Aorta (tissue), 5 donors: ENCODE measurements at regions not wholly inside any gene's neighbourhood (a gene's known extent, or its start where the extent isn't known, plus 50 kb on each side); places are given as distances from the start of the nearest gene placed in this dataset.

Source experiments
- ATAC-seq: fragments of 200-7000 bp; cut with Tn5 transposase; one replicate; pipeline ENCODE4 v1.9.1; 2022; ENCODE audit warnings: moderate library complexity; ENCODE audit not compliant: low FRiP score
- DNase-seq, 2 donors: peaks; one replicate each; pipeline ENCODE4 v3.0.0-alpha.2; 2020
- H3K27ac ChIP-seq, 2 donors: one replicate each; pipeline ENCODE4 v1.5.1; 2013; ENCODE audit warnings: low read length in 2 of 2, mild to moderate bottlenecking in 2 of 2, moderate library complexity in 2 of 2, control low read depth in 1 of 2, inconsistent platforms in 1 of 2, low read depth in 1 of 2
- H3K27me3 ChIP-seq, 2 donors: one replicate each; pipeline ENCODE4 v1.6.1; 2013; ENCODE audit warnings: control low read depth in 1 of 2, low read length in 1 of 2, mild to moderate bottlenecking in 1 of 2, moderate library complexity in 1 of 2; ENCODE audit not compliant: insufficient read depth in 2 of 2, control insufficient read depth in 1 of 2
- H3K36me3 ChIP-seq, 2 donors: one replicate each; pipeline ENCODE4 v1.6.1; 2013; ENCODE audit warnings: control low read depth in 1 of 2, low read length in 1 of 2, mild to moderate bottlenecking in 1 of 2; ENCODE audit not compliant: insufficient read depth in 2 of 2, control insufficient read depth in 1 of 2
- H3K4me1 ChIP-seq, 2 donors: one replicate each; pipeline ENCODE4 v1.6.1; 2013; ENCODE audit warnings: low read length in 2 of 2, control low read depth in 1 of 2, mild to moderate bottlenecking in 1 of 2, moderate library complexity in 1 of 2; ENCODE audit not compliant: insufficient read depth in 2 of 2, control insufficient read depth in 1 of 2
- H3K4me3 ChIP-seq, 2 donors: one replicate each; pipeline ENCODE4 v1.5.1; 2013; ENCODE audit warnings: low read length in 2 of 2, control low read depth in 1 of 2, mild to moderate bottlenecking in 1 of 2
- H3K9me3 ChIP-seq: one replicate; pipeline ENCODE4 v1.6.1; 2013; ENCODE audit warnings: mild to moderate bottlenecking, low read length; ENCODE audit not compliant: control insufficient read depth
- WGBS, 2 donors: extraction: QIAGEN DNeasy Blood & Tissue Kit; methylation state at CpG; one replicate each; pipeline ENCODE4 v1.1.7; 2013; 5-methylcytosine and 5-hydroxymethylcytosine counted together
- intact Hi-C, 2 donors: fragments of 100-400 bp; cut with DNase I; formaldehyde crosslinking; loops; one replicate each; pipeline versions ENCODE4 v1.14.2 to v1.15.0; 2022
- donor health status: healthy with polysubstance abuse.
- donor health status: Bipolar disorder and iron deficiency.
- donor health status: DM: no; HTN: no; CAD: no.
- donor health status: DM: no; HTN: no; CAD: no.
- donor health status: DM: yes; HTN: yes; CAD: no.

DNA sequence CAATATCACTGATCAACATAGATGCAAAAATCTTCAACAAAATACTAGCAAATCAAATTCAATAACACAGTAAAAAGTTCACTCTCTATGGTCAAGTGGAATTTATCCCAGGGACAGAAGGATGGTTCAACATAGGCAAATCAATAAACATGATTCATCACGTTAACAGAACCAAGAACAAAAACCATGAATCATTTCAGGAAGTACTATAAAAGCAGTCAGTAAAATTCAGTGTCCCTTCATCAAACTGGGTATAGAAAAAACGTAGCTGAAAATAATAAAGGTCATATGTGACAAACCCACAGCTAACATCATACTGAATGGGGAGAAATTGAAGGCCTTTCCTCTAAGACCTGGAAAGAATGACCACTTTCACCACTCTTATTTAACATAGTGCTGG lies 172.1 kb downstream of the POLR2M start:
- intact Hi-C loops: no loop called here
- Histone ChIP-seq H3K4me3 (no peak overlapping the region), H3K9me3 (no peaks in the 10 kb centered on the region), H3K4me1 (no peaks in the 10 kb centered on the region), H3K27ac (no peak overlapping the region), H3K36me3 (no peaks in the 10 kb centered on the region), H3K27me3 (no peaks in the 10 kb centered on the region)
- 70 to 77% methylated on average over 2 of the region's 2 CpGs for whole genome bisulfite sequencing, 2 donors
- no peak for DNase-seq
- no peak for ATAC-seq

DNA sequence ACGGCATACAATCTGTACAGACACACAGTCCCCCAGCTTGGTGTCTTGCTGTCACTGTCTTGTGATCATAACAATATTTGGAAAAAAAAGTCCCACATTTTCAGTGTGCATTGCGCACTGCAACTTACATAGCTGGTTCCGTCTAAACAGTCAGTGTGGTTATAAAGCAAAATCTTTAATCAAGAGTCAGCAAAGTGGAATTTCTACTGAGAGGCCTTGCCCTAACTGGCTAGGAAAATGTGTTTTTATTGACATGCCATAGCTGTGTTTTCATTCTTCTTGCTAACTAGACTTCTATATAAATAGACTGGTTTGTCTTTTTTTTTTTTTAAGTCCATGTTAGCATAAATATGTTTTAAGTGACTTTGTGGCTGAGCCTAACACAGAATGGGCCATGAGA lies 174.8 kb downstream of the POLR2M start:
- WGBS, 2 donors: 62 to 64% methylated on average over 3 of the region's 3 CpGs
- intact Hi-C loops: no loop called here
- DNase-seq (no peak), ATAC-seq (no peak)
- no peaks in the 10 kb centered on the region for H3K4me1 ChIP-seq
- H3K4me3 ChIP-seq: no peak overlapping the region
- no peaks in the 10 kb centered on the region for H3K27me3 ChIP-seq
- H3K27ac ChIP-seq: no peak overlapping the region
- no peaks in the 10 kb centered on the region for H3K9me3 ChIP-seq
- no peaks in the 10 kb centered on the region for H3K36me3 ChIP-seq

GRCh38 chr15:57881972-57882371 lies 175.5 kb downstream of the POLR2M start:
- Histone ChIP-seq H3K36me3 (no peaks in the 10 kb centered on the region), H3K9me3 (no peaks in the 10 kb centered on the region), H3K27ac (no peak overlapping the region), H3K4me1 (no peaks in the 10 kb centered on the region), H3K27me3 (no peaks in the 10 kb centered on the region), H3K4me3 (no peak overlapping the region)
- intact Hi-C loops: no loop called here
- DNase-seq: no peak
- ATAC-seq: no peak
- 92 to 97% methylated on average over 3 of the region's 3 CpGs for WGBS, 2 donors

- DNase-seq (no peak), ATAC-seq (no peak)
- no peaks in the 10 kb centered on the region for H3K4me1 ChIP-seq
- no peaks in the 10 kb centered on the region for H3K9me3 ChIP-seq
- WGBS, 2 donors: 68 to 85% methylated on average over 1 of the region's 1 CpG
- no peaks in the 10 kb centered on the region for H3K36me3 ChIP-seq
- no peaks in the 10 kb centered on the region for H3K27me3 ChIP-seq
- intact Hi-C loops: no loop called here
- H3K4me3 ChIP-seq: no peak overlapping the region
- H3K27ac ChIP-seq: no peak overlapping the region
Measured at GRCh38 chr15:57883701-57884100, 177.2 kb downstream of the POLR2M start.

GRCh38 chr15:57884936-57885335 lies 178.4 kb downstream of the POLR2M start:
- Histone ChIP-seq H3K4me1 (no peaks in the 10 kb centered on the region), H3K36me3 (no peaks in the 10 kb centered on the region), H3K4me3 (no peak overlapping the region), H3K9me3 (no peaks in the 10 kb centered on the region), H3K27me3 (no peaks in the 10 kb centered on the region), H3K27ac (no peak overlapping the region)
- 47 to 50% methylated on average over 1 of the region's 1 CpG for WGBS, 2 donors
- ATAC-seq: no peak
- intact Hi-C loops: no loop called here
- DNase-seq: no peak

- no peaks in the 10 kb centered on the region for H3K4me1 ChIP-seq
- no peak for DNase-seq
- no peak overlapping the region for H3K4me3 ChIP-seq
- H3K27ac ChIP-seq: no peak overlapping the region
- intact Hi-C loops: no loop called here
- no peaks in the 10 kb centered on the region for H3K9me3 ChIP-seq
- no peak for ATAC-seq
- no peaks in the 10 kb centered on the region for H3K36me3 ChIP-seq
- no peaks in the 10 kb centered on the region for H3K27me3 ChIP-seq
- WGBS, 2 donors: 96 to 97% methylated on average over 5 of the region's 5 CpGs
Measured at GRCh38 chr15:57885435-57885834, 178.9 kb downstream of the POLR2M start.

DNA sequence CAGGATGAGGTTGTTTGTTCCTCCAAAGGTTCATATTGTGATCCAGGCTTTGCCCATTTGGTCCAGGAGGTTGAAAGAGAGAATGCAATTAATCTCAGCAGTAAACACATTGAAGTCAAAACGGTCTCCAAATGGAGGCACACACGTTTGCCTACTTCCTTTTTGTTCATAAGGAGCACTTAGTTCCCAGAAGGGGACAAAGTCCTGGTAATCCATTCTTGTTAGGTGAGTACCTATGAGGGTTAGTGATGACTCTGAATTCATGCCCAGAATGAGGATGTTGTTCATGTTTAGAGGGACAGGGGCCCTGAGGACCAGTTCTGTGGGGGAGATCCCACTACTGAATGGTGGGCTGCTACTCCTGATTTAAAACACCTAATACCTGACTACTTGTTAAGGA lies 177.7 kb downstream of the ALDH1A2 start:
- no peak overlapping the region for H3K4me3 ChIP-seq
- no peaks in the 10 kb centered on the region for H3K4me1 ChIP-seq
- H3K27me3 ChIP-seq: no peaks in the 10 kb centered on the region
- DNase-seq: no peak
- H3K9me3 ChIP-seq: peaks cover 4% of the 10 kb centered on the region
- intact Hi-C loops: no loop called here
- H3K27ac ChIP-seq: no peak overlapping the region
- no peak for ATAC-seq
- no peaks in the 10 kb centered on the region for H3K36me3 ChIP-seq
- WGBS, 2 donors: 74 to 75% methylated on average over 2 of the region's 2 CpGs

GRCh38 chr15:57890351-57890750 lies 175.2 kb downstream of the ALDH1A2 start:
- ATAC-seq: no peak
- 54% methylated on average over 1 of the region's 1 CpG for whole genome bisulfite sequencing, 2 donors

GRCh38 chr15:57890878-57891277 lies 174.6 kb downstream of the ALDH1A2 start:
- intact Hi-C loops: no loop called here
- no peaks in the 10 kb centered on the region for H3K27me3 ChIP-seq
- H3K36me3 ChIP-seq: no peaks in the 10 kb centered on the region
- no peak for ATAC-seq
- H3K9me3 ChIP-seq: peaks cover 4% of the 10 kb centered on the region
- no peak overlapping the region for H3K4me3 ChIP-seq
- no peaks in the 10 kb centered on the region for H3K4me1 ChIP-seq
- no peak for DNase-seq
- H3K27ac ChIP-seq: no peak overlapping the region
- WGBS, 2 donors: 56 to 66% methylated on average over 3 of the region's 3 CpGs

More at GRCh38 chr15:57890351-57890750, 175.2 kb downstream of the ALDH1A2 start:
- H3K27me3 ChIP-seq: no peaks in the 10 kb centered on the region
- no peak overlapping the region for H3K27ac ChIP-seq
- H3K9me3 ChIP-seq: peaks cover 4% of the 10 kb centered on the region
- no peaks in the 10 kb centered on the region for H3K36me3 ChIP-seq
- intact Hi-C loops: no loop called here
- no peaks in the 10 kb centered on the region for H3K4me1 ChIP-seq
- DNase-seq: no peak
- no peak overlapping the region for H3K4me3 ChIP-seq
